GM18505 (cell line): ENCODE measurements at regions not wholly inside any gene's neighbourhood (a gene's known extent, or its start where the extent isn't known, plus 50 kb on each side); places are given as distances from the start of the nearest gene placed in this dataset.

Experiments
- ATAC-seq: cut with Tn5 transposase; IDR thresholded peaks from one replicate; pipeline ENCODE4 v1.9.1; 2021; ENCODE audit not compliant: unreplicated experiment
- POLR2A ChIP-seq: IDR thresholded peaks from 4 replicates; pipeline ENCODE4 v1.6.1; 2011; ENCODE audit warnings: borderline replicate concordance; ENCODE audit not compliant: insufficient read depth, insufficient read length; ENCODE audit errors: extremely low read depth

GRCh38 chr2:120854014-120854620 is 118.4 kb downstream of the GLI2 start:
- no peak for TF ChIP-seq POLR2A
- ATAC-seq = no peak

GRCh38 chr2:120854766-120855530 is 119.3 kb downstream of the GLI2 start:
- TF ChIP-seq POLR2A = no peak
- no peak for ATAC-seq

- no peak for TF ChIP-seq POLR2A
These were observed 120.3 kb downstream of the GLI2 start for GRCh38 chr2:120855855-120856405.

GRCh38 chr2:120856421-120856862 is 120.8 kb downstream of the GLI2 start:
- no peak for ATAC-seq

More at GRCh38 chr2:120855855-120856405, 120.3 kb downstream of the GLI2 start:
- no peak for ATAC-seq

GRCh38 chr2:120857422-120857821 is 121.8 kb downstream of the GLI2 start:
- ATAC-seq = no peak
- no peak for TF ChIP-seq POLR2A

More at GRCh38 chr2:120856421-120856862, 120.8 kb downstream of the GLI2 start:
- TF ChIP-seq POLR2A = no peak

- ATAC-seq = no peak
- no peak for TF ChIP-seq POLR2A
These were observed 122.3 kb downstream of the GLI2 start for GRCh38 chr2:120857931-120858330.

GRCh38 chr2:120858361-120859106 is 122.9 kb downstream of the GLI2 start:
- no peak for TF ChIP-seq POLR2A
- ATAC-seq = no peak

GRCh38 chr2:120859128-120859527 is 123.5 kb downstream of the GLI2 start:
- ATAC-seq = no peak
- TF ChIP-seq POLR2A = no peak

- no peak for TF ChIP-seq POLR2A
- no peak for ATAC-seq
These were observed 124.3 kb downstream of the GLI2 start for GRCh38 chr2:120859814-120860578.

- TF ChIP-seq POLR2A = no peak
- no peak for ATAC-seq
These were observed 124.9 kb downstream of the GLI2 start for GRCh38 chr2:120860579-120860922.

GRCh38 chr2:120861191-120861575 is 125.5 kb downstream of the GLI2 start:
- TF ChIP-seq POLR2A = no peak
- ATAC-seq = no peak

- ATAC-seq = no peak
- no peak for TF ChIP-seq POLR2A
These were observed 126.0 kb downstream of the GLI2 start for GRCh38 chr2:120861576-120862191.

- no peak for ATAC-seq
- TF ChIP-seq POLR2A = no peak
These were observed 126.8 kb downstream of the GLI2 start for GRCh38 chr2:120862201-120863060.
